BLaER1 treated with 17β-estradiol and CSF1 and Interleukin-3, amounts not matched to agents 10 nM and 100 nM (cell line): ENCODE measurements at regions not wholly inside any gene's neighbourhood (a gene's known extent, or its start where the extent isn't known, plus 50 kb on each side); places are given as distances from the start of the nearest gene placed in this dataset.

Experiments
- H3K27ac ChIP-seq, 11 experiments: shearing (Covaris generic); formaldehyde crosslinking; 2 replicates each; pipeline ENCODE4 v1.8.1; 2022
- H3K27me3 ChIP-seq, 11 experiments: shearing (Covaris generic); formaldehyde crosslinking; 2 replicates each; pipeline ENCODE4 v1.8.1; 2022
- H3K36me3 ChIP-seq, 11 experiments: shearing (Covaris generic); formaldehyde crosslinking; 2 replicates each; pipeline ENCODE4 v1.8.1; 2022
- H3K4me1 ChIP-seq, 10 experiments: shearing (Covaris generic); formaldehyde crosslinking; 2 replicates each; pipeline ENCODE4 v1.8.1; 2022
- H3K4me2 ChIP-seq, 11 experiments: shearing (Covaris generic); formaldehyde crosslinking; 2 replicates each; pipeline ENCODE4 v1.8.1; 2022
- H3K4me3 ChIP-seq, 10 experiments: shearing (Covaris generic); formaldehyde crosslinking; 2 replicates each; pipeline ENCODE4 v1.8.1; 2022
- H3K9ac ChIP-seq, 11 experiments: shearing (Covaris generic); formaldehyde crosslinking; 2 replicates each; pipeline ENCODE4 v1.8.1; 2022
- H3K9me3 ChIP-seq, 11 experiments: shearing (Covaris generic); formaldehyde crosslinking; replicated peaks in 1 of 11; 2 replicates each; pipeline ENCODE4 v1.8.1; 2022
- H4K20me1 ChIP-seq, 11 experiments: shearing (Covaris generic); formaldehyde crosslinking; 2 replicates each; pipeline ENCODE4 v1.8.1; 2022
- Cebpa-rat ChIP-seq, 11 experiments: shearing (Covaris generic); IDR thresholded peaks; 2 replicates each; pipeline ENCODE4 v1.8.1; 2022

DNA sequence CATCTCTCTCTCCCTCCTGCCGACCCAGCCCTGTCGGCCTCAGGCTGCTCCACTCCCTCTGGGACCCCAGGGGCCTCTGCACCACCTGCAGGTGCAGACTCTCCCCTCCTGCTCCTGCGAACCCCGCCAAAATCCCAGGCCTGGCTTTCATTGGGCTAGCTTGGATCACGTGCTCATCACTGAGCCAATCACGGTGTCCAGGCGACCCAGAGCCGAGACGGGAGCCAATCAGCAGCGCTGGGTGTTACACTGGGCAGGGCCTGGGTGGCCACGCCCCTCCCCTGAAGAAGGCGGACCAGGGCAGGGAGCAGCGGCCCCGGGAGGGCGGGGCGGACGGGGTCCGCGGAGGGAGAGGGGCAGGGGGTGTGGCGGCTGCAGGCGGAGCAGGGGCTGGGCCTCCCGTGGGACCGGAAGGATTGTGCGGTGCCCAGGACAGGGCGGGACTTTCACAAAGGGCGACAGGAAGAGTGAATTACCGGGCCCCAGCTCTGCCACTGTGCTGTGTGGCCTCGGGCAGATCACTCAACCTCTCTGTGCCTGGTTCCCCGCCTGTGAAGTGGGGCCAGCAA, 66.6 kb upstream of the FBRSL1 start:
- peak overlapping the region in 7 of 11 experiments; percentile 25 to 70 (median 56); a peak in 12 of 22 replicates for H3K27ac ChIP-seq
- H3K4me2 ChIP-seq: peak overlapping the region; percentile 71 to 98 (median 86)
- peaks cover 0 to 3% (median 0%) of the 10 kb centered on the region in 11 experiments; a peak in 1 of 22 replicates for H4K20me1 ChIP-seq
- peak overlapping the region in 9 of 10 experiments; percentile 10 to 54 (median 40); a peak in 14 of 20 replicates for H3K4me3 ChIP-seq
- peaks cover 0 to 42% (median 0%) of the 10 kb centered on the region in 11 experiments; a peak in 6 of 22 replicates for H3K27me3 ChIP-seq
- TF ChIP-seq Cebpa-rat (IDR thresholded peaks at IDR 0.05): no peak
- peaks cover 0 to 36% (median 14%) of the 10 kb centered on the region in 11 experiments; a peak in 15 of 22 replicates for H3K9me3 ChIP-seq
- H3K9ac ChIP-seq: peak overlapping the region in 8 of 11 experiments; percentile 2 to 56 (median 44); a peak in 9 of 22 replicates
- peaks cover 33 to 98% (median 87%) of the 10 kb centered on the region in 10 experiments for H3K4me1 ChIP-seq
- H3K36me3 ChIP-seq: peaks cover 0 to 17% (median 0%) of the 10 kb centered on the region in 11 experiments; a peak in 2 of 22 replicates

GRCh38 chr12:132422381-132423043, 67.4 kb upstream of the FBRSL1 start:
- Histone ChIP-seq H3K36me3 (peaks cover 0 to 17% (median 0%) of the 10 kb centered on the region in 11 experiments; a peak in 2 of 22 replicates), H4K20me1 (peaks cover 0 to 3% (median 0%) of the 10 kb centered on the region in 11 experiments; a peak in 1 of 22 replicates), H3K4me1 (peaks cover 24 to 98% (median 86%) of the 10 kb centered on the region in 10 experiments), H3K4me2 (peak overlapping the region in 9 of 11 experiments; percentile 13 to 98 (median 84); a peak in 17 of 22 replicates), H3K27me3 (peaks cover 0 to 41% (median 0%) of the 10 kb centered on the region in 11 experiments; a peak in 6 of 22 replicates), H3K4me3 (no peak overlapping the region), H3K9ac (peak overlapping the region in 2 of 11 experiments; percentile 0 to 29; a peak in 2 of 22 replicates), H3K9me3 (peaks cover 0 to 36% (median 14%) of the 10 kb centered on the region in 11 experiments; a peak in 15 of 22 replicates), H3K27ac (peak overlapping the region in 1 of 11 experiments; percentile 26; a peak in 1 of 22 replicates)
- TF ChIP-seq Cebpa-rat (IDR thresholded peaks at IDR 0.05): no peak

DNA sequence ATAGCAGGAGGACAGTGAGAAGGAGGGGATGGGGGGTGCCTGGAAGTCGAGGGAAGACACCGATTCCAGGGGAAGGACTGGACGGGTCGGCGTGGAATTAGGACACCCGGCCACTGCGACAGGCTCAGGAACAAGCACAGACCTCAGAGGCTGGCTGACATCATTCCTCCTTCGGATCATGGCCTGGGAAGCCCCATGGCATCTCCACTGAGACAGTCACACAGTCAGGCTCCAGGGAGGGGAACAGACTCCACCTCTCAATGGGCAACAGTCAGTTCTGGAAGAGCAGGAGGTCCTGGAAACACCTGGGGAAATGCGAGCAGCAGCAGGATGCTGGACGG, 67.9 kb upstream of the FBRSL1 start:
- Histone ChIP-seq H4K20me1 (peaks cover 0 to 3% (median 0%) of the 10 kb centered on the region in 11 experiments; a peak in 1 of 22 replicates), H3K4me3 (no peak overlapping the region), H3K9me3 (peaks cover 0 to 36% (median 14%) of the 10 kb centered on the region in 11 experiments; a peak in 15 of 22 replicates), H3K27ac (peak overlapping the region in 2 of 11 experiments; percentile 26; a peak in 2 of 22 replicates), H3K4me1 (peaks cover 23 to 97% (median 83%) of the 10 kb centered on the region in 10 experiments), H3K27me3 (peaks cover 0 to 41% (median 0%) of the 10 kb centered on the region in 11 experiments; a peak in 6 of 22 replicates), H3K9ac (peak overlapping the region in 2 of 11 experiments; percentile 0 to 29; a peak in 1 of 22 replicates), H3K36me3 (peaks cover 0 to 17% (median 0%) of the 10 kb centered on the region in 11 experiments; a peak in 2 of 22 replicates), H3K4me2 (peak overlapping the region in 9 of 11 experiments; percentile 13 to 98 (median 84); a peak in 18 of 22 replicates)
- TF ChIP-seq Cebpa-rat (IDR thresholded peaks at IDR 0.05): no peak

DNA sequence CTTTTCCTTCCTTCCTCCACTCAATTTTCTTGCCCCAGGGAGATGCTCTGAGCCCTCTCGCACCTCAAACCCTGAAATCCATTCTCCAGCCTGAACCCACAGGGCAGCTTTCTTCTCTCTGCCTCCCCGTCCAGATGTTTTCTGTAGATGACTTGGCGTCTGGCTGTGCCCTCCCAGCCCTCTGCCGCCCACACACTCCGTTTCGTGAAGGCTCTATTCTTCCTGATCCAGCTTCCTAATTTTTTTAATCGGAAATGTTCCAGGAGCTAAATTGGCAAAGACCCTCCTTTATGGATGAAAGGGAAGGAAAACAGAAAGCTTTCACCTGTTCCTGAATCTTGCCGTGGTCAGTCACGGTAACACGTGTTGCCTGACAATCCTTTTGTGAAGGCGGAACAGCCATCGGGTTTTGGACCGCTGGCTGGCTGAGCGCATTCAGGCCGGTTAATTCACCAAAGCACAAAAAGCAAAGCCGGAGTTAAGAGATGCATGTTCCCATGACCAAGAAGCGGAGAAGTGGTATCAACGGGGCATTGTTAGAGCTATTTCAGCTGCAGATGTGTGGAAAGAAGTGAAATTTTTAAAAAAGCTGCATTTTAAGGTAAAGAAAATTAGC, 70.2 kb upstream of the FBRSL1 start:
- Histone ChIP-seq H3K4me2 (peak overlapping the region in 9 of 11 experiments; percentile 13 to 73 (median 61); a peak in 13 of 22 replicates), H3K9ac (no peak overlapping the region), H3K27ac (no peak overlapping the region), H3K4me1 (peaks cover 27 to 94% (median 73%) of the 10 kb centered on the region in 10 experiments), H3K4me3 (no peak overlapping the region), H3K27me3 (peaks cover 0 to 39% (median 0%) of the 10 kb centered on the region in 11 experiments; a peak in 6 of 22 replicates), H3K36me3 (no peaks in the 10 kb centered on the region), H4K20me1 (peaks cover 0 to 4% (median under 1%) of the 10 kb centered on the region in 11 experiments; a peak in 5 of 22 replicates), H3K9me3 (peaks cover 0 to 15% (median 7%) of the 10 kb centered on the region in 11 experiments; a peak in 15 of 22 replicates)
- TF ChIP-seq Cebpa-rat (IDR thresholded peaks at IDR 0.05): no peak

GRCh38 chr12:132418393-132418925, 71.5 kb upstream of the FBRSL1 start:
- H3K4me1 ChIP-seq: peaks cover 18 to 93% (median 71%) of the 10 kb centered on the region in 10 experiments
- no peak overlapping the region for H3K27ac ChIP-seq
- no peak overlapping the region for H3K9ac ChIP-seq
- peak overlapping the region in 9 of 11 experiments; percentile 0 to 73 (median 61); a peak in 15 of 22 replicates for H3K4me2 ChIP-seq
- no peaks in the 10 kb centered on the region for H3K36me3 ChIP-seq
- H3K27me3 ChIP-seq: peaks cover 0 to 29% (median 0%) of the 10 kb centered on the region in 11 experiments; a peak in 6 of 22 replicates
- peaks cover 0 to 11% (median 5%) of the 10 kb centered on the region in 11 experiments; a peak in 7 of 22 replicates for H4K20me1 ChIP-seq
- peaks cover 0 to 13% (median 6%) of the 10 kb centered on the region in 11 experiments; a peak in 9 of 22 replicates for H3K9me3 ChIP-seq
- TF ChIP-seq Cebpa-rat (IDR thresholded peaks at IDR 0.05): no peak
- H3K4me3 ChIP-seq: no peak overlapping the region

GRCh38 chr12:132417741-132418140, 72.2 kb upstream of the FBRSL1 start:
- Histone ChIP-seq H4K20me1 (peaks cover 0 to 11% (median 5%) of the 10 kb centered on the region in 11 experiments; a peak in 7 of 22 replicates), H3K9me3 (peaks cover 0 to 6% (median 0%) of the 10 kb centered on the region in 11 experiments; a peak in 2 of 22 replicates), H3K9ac (no peak overlapping the region), H3K36me3 (no peaks in the 10 kb centered on the region), H3K4me3 (no peak overlapping the region), H3K4me2 (peak overlapping the region in 4 of 11 experiments; percentile 10 to 73 (median 36); a peak in 3 of 22 replicates), H3K27me3 (peaks cover 0 to 23% (median 0%) of the 10 kb centered on the region in 11 experiments; a peak in 6 of 22 replicates), H3K4me1 (peaks cover 16 to 85% (median 64%) of the 10 kb centered on the region in 10 experiments; a peak in 19 of 20 replicates), H3K27ac (no peak overlapping the region)
- TF ChIP-seq Cebpa-rat (IDR thresholded peaks at IDR 0.05): no peak

GRCh38 chr12:132416827-132417226, 73.1 kb upstream of the FBRSL1 start:
- Histone ChIP-seq H3K9me3 (peaks cover 0 to 6% (median 0%) of the 10 kb centered on the region in 11 experiments; a peak in 1 of 22 replicates), H3K4me2 (peak overlapping the region in 1 of 11 experiments; percentile 76; a peak in 1 of 22 replicates), H3K27ac (no peak overlapping the region), H3K27me3 (peaks cover 0 to 14% (median 0%) of the 10 kb centered on the region in 11 experiments; a peak in 5 of 22 replicates), H4K20me1 (peaks cover 0 to 11% (median 5%) of the 10 kb centered on the region in 11 experiments; a peak in 7 of 22 replicates), H3K4me3 (no peak overlapping the region), H3K36me3 (no peaks in the 10 kb centered on the region), H3K9ac (no peak overlapping the region), H3K4me1 (peaks cover 16 to 76% (median 55%) of the 10 kb centered on the region in 10 experiments; a peak in 19 of 20 replicates)
- no peak for TF ChIP-seq Cebpa-rat (IDR thresholded peaks at IDR 0.05)
